ENCODE measurements at regions not wholly inside any gene's neighbourhood (a gene's known extent, or its start where the extent isn't known, plus 50 kb on each side); places are given as distances from the start of the nearest gene placed in this dataset.

GRCh38 chr3:159693226-159693625, 295.4 kb upstream of the IL12A start:
- Histone ChIP-seq H3K36me3 (no peaks in the 10 kb centered on the region), H3K4me3 (no peak overlapping the region), H3K4me1 (no peaks in the 10 kb centered on the region), H3K9me3 (no peaks in the 10 kb centered on the region), H3K27me3 (no peaks in the 10 kb centered on the region), H3K27ac (no peak overlapping the region)
- no peak for DNase-seq (ENCODE audit: low spot score in 2 of 2)
- intact Hi-C loops (cut with DNase I): no loop called here
- no peak for TF ChIP-seq CTCF (IDR thresholded peaks at IDR 0.05)

- Histone ChIP-seq H3K9me3 (peaks cover 0 to 7% of the 10 kb centered on the region in 2 donors), H3K4me3 (no peak overlapping the region), H3K27me3 (no peaks in the 10 kb centered on the region), H3K36me3 (no peaks in the 10 kb centered on the region), H3K27ac (peak overlapping the region; percentile 19 to 63), H3K4me1 (peaks cover 0 to 7% of the 10 kb centered on the region in 2 donors)
- peak in 1 of 2 donors; percentile 80 for DNase-seq (ENCODE audit: low spot score in 2 of 2)
- intact Hi-C loops (cut with DNase I): no loop called here
- no peak for TF ChIP-seq CTCF (IDR thresholded peaks at IDR 0.05)
Measured at GRCh38 chr3:159711560-159712333, 276.9 kb upstream of the IL12A start.

- Histone ChIP-seq H3K27ac (no peak overlapping the region), H3K4me1 (no peaks in the 10 kb centered on the region), H3K27me3 (no peaks in the 10 kb centered on the region), H3K9me3 (no peaks in the 10 kb centered on the region), H3K4me3 (no peak overlapping the region), H3K36me3 (no peaks in the 10 kb centered on the region)
- DNase-seq (ENCODE audit: low spot score in 2 of 2): no peak
- no peak for TF ChIP-seq CTCF (IDR thresholded peaks at IDR 0.05)
- intact Hi-C loops (cut with DNase I): no loop called here
Measured at GRCh38 chr3:159721324-159721723, 267.3 kb upstream of the IL12A start.

- Histone ChIP-seq H3K27ac (no peak overlapping the region), H3K27me3 (no peaks in the 10 kb centered on the region), H3K4me3 (no peak overlapping the region), H3K9me3 (no peaks in the 10 kb centered on the region), H3K36me3 (no peaks in the 10 kb centered on the region), H3K4me1 (no peaks in the 10 kb centered on the region)
- intact Hi-C loops (cut with DNase I): no loop called here
- no peak for TF ChIP-seq CTCF (IDR thresholded peaks at IDR 0.05)
- no peak for DNase-seq (ENCODE audit: low spot score in 2 of 2)
Measured at GRCh38 chr3:159723295-159723694, 265.3 kb upstream of the IL12A start.

- no peaks in the 10 kb centered on the region for H3K4me1 ChIP-seq
- H3K4me3 ChIP-seq: no peak overlapping the region
- H3K9me3 ChIP-seq: no peaks in the 10 kb centered on the region
- H3K27me3 ChIP-seq: no peaks in the 10 kb centered on the region
- no peak overlapping the region for H3K27ac ChIP-seq
- intact Hi-C loops (cut with DNase I): no loop called here
- H3K36me3 ChIP-seq: no peaks in the 10 kb centered on the region
- DNase-seq (ENCODE audit: low spot score in 2 of 2): no peak
- TF ChIP-seq CTCF (IDR thresholded peaks at IDR 0.05): no peak
Measured at GRCh38 chr3:159724627-159725026, 264.0 kb upstream of the IL12A start.
